HG03442 (cell line): ENCODE measurements at regions not wholly inside any gene's neighbourhood (a gene's known extent, or its start where the extent isn't known, plus 50 kb on each side); places are given as distances from the start of the nearest gene placed in this dataset.

ENCODE experiments used
- ATAC-seq: cut with Tn5 transposase; IDR thresholded peaks from one replicate; pipeline ENCODE4 v1.9.1; 2021; ENCODE audit warnings: mild to moderate bottlenecking, moderate library complexity; ENCODE audit not compliant: unreplicated experiment

GRCh38 chr7:20932785-20933527, 146.3 kb upstream of the SP8 start:
- ATAC-seq, result no peak

GRCh38 chr7:20945451-20945850, 158.8 kb upstream of the SP8 start:
- ATAC-seq, result no peak

GRCh38 chr7:20952916-20953315, 166.2 kb upstream of the SP8 start:
- no peak for ATAC-seq

GRCh38 chr7:20954711-20955619, 168.3 kb upstream of the SP8 start:
- no peak for ATAC-seq

- no peak for ATAC-seq
These were observed 171.9 kb upstream of the SP8 start for GRCh38 chr7:20958572-20958971.

- no peak for ATAC-seq
These were observed 172.6 kb upstream of the SP8 start for GRCh38 chr7:20959281-20959680.

- ATAC-seq, result no peak
These were observed 177.0 kb upstream of the SP8 start for GRCh38 chr7:20963556-20964280.

- no peak for ATAC-seq
These were observed 177.7 kb upstream of the SP8 start for GRCh38 chr7:20964281-20964918.

GRCh38 chr7:20971219-20971618, 184.5 kb upstream of the SP8 start:
- ATAC-seq, result no peak

GRCh38 chr7:20980232-20980631, 193.5 kb upstream of the SP8 start:
- ATAC-seq, result no peak

- ATAC-seq, result no peak
These were observed 194.1 kb upstream of the SP8 start for GRCh38 chr7:20980668-20981264.

- ATAC-seq, result no peak
These were observed 201.7 kb upstream of the SP8 start for GRCh38 chr7:20988340-20988739.

- no peak for ATAC-seq
These were observed 204.9 kb upstream of the SP8 start for GRCh38 chr7:20991544-20991943.

GRCh38 chr7:20993693-20994092, 207.0 kb upstream of the SP8 start:
- ATAC-seq, result no peak

GRCh38 chr7:20998309-20998708, 211.6 kb upstream of the SP8 start:
- no peak for ATAC-seq

GRCh38 chr7:21011153-21011552, 224.5 kb upstream of the SP8 start:
- no peak for ATAC-seq

- no peak for ATAC-seq
These were observed 227.3 kb upstream of the SP8 start for GRCh38 chr7:21013765-21014539.

GRCh38 chr7:21020667-21021066, 234.0 kb upstream of the SP8 start:
- ATAC-seq, result no peak

- no peak for ATAC-seq
These were observed 237.3 kb upstream of the SP8 start for GRCh38 chr7:21023841-21024484.
